CD14-positive monocyte (primary cell): ENCODE measurements at regions not wholly inside any gene's neighbourhood (a gene's known extent, or its start where the extent isn't known, plus 50 kb on each side); places are given as distances from the start of the nearest gene placed in this dataset.

Experiments used
- DNase-seq, 3 donors: peaks; one replicate each; pipeline ENCODE4 v3.0.0-alpha.2; 2011 to 2022
- H2AFZ ChIP-seq: 2 replicates; pipeline ENCODE4 v1.6.0; 2012; ENCODE audit warnings: mild to moderate bottlenecking, low read depth, low read length, inconsistent platforms; ENCODE audit not compliant: insufficient read depth, poor library complexity, severe bottlenecking
- H3K27ac ChIP-seq, 2 donors: 1 replicate in 1 of 2; 2 replicates in 1 of 2; pipeline ENCODE4 v1.5.1; 2012 to 2013; ENCODE audit warnings: low read length in 2 of 2, control low read depth in 1 of 2, inconsistent platforms in 1 of 2, low read depth in 1 of 2, mild to moderate bottlenecking in 1 of 2
- H3K27me3 ChIP-seq, 2 donors: one replicate each; pipeline versions ENCODE4 v1.6.0 to v1.6.1; 2011 to 2013; ENCODE audit warnings: low read length in 2 of 2; ENCODE audit not compliant: control insufficient read depth in 2 of 2, insufficient read depth in 2 of 2
- H3K36me3 ChIP-seq, 2 donors: replicated peaks in 1 of 2; 1 replicate in 1 of 2; 2 replicates in 1 of 2; pipeline versions ENCODE4 v1.5.1 to v1.6.1; 2012 to 2013; ENCODE audit warnings: low read length in 2 of 2, control low read depth in 1 of 2, inconsistent platforms in 1 of 2, mild to moderate bottlenecking in 1 of 2; ENCODE audit not compliant: insufficient read depth in 2 of 2, control insufficient read depth in 1 of 2
- H3K4me1 ChIP-seq, 2 donors: 1 replicate in 1 of 2; 2 replicates in 1 of 2; pipeline versions ENCODE4 v1.5.1 to v1.6.1; 2012 to 2013; ENCODE audit warnings: low read length in 2 of 2, control low read depth in 1 of 2, inconsistent platforms in 1 of 2, mild to moderate bottlenecking in 1 of 2, moderate library complexity in 1 of 2; ENCODE audit not compliant: insufficient read depth in 2 of 2, control insufficient read depth in 1 of 2
- H3K4me2 ChIP-seq: replicated peaks from 2 replicates; pipeline ENCODE3; 2012; ENCODE audit warnings: low read length, moderate library complexity, mild to moderate bottlenecking; ENCODE audit not compliant: poor library complexity, severe bottlenecking; ENCODE audit errors: extremely low read depth
- H3K4me3 ChIP-seq, 3 experiments: fragments of 200-600 bp in 1 of 3; sonication (generic) in 1 of 3; replicated peaks in 1 of 3; 1 replicate in 2 of 3; 2 replicates in 1 of 3; pipeline ENCODE4 v1.5.1; 2011 to 2013; ENCODE audit warnings: low read length in 3 of 3, mild to moderate bottlenecking in 3 of 3, control low read depth in 2 of 3, low read depth in 2 of 3, inconsistent platforms in 1 of 3, moderate library complexity in 1 of 3
- H3K79me2 ChIP-seq: 2 replicates; pipeline ENCODE4 v1.6.0; 2012; ENCODE audit warnings: mild to moderate bottlenecking, control low read depth, inconsistent platforms, low read length, moderate library complexity; ENCODE audit not compliant: insufficient read depth
- H3K9ac ChIP-seq: 2 replicates; pipeline ENCODE4 v1.6.0; 2017; ENCODE audit warnings: low read length, mild to moderate bottlenecking; ENCODE audit not compliant: insufficient read depth, poor library complexity, severe bottlenecking
- H3K9me3 ChIP-seq, 2 donors: replicated peaks in 1 of 2; 1 replicate in 1 of 2; 2 replicates in 1 of 2; pipeline versions ENCODE4 v1.5.1 to v1.6.1; 2012 to 2013; ENCODE audit warnings: low read length in 2 of 2, control low read depth in 1 of 2; ENCODE audit not compliant: control insufficient read depth in 1 of 2, insufficient read depth in 1 of 2
- H4K20me1 ChIP-seq: 2 replicates; pipeline ENCODE4 v1.6.0; 2012; ENCODE audit warnings: mild to moderate bottlenecking, low read length, control low read depth, moderate library complexity; ENCODE audit not compliant: insufficient read depth
- H3K27ac Mint-ChIP-seq, 7 donors: one replicate each; pipeline ENCODE4 v1.8.0; 2020; ENCODE audit warnings: mild to moderate bottlenecking in 7 of 7, mixed read lengths in 7 of 7, moderate library complexity in 6 of 7, inconsistent platforms in 2 of 7
- H3K27me3 Mint-ChIP-seq, 3 donors: one replicate each; pipeline ENCODE4 v1.8.0; 2021 to 2022; ENCODE audit warnings: low read depth in 3 of 3, mild to moderate bottlenecking in 3 of 3, mixed read lengths in 3 of 3, moderate library complexity in 3 of 3, inconsistent platforms in 1 of 3
- H3K36me3 Mint-ChIP-seq, 2 donors: one replicate each; pipeline ENCODE4 v1.8.0; 2020; ENCODE audit warnings: mixed read lengths in 2 of 2, inconsistent platforms in 1 of 2, mild to moderate bottlenecking in 1 of 2
- H3K4me1 Mint-ChIP-seq: one replicate; pipeline ENCODE4 v1.8.0; 2020; ENCODE audit warnings: mild to moderate bottlenecking, mixed read lengths
- H3K4me3 Mint-ChIP-seq, 2 donors: one replicate each; pipeline ENCODE4 v1.8.0; 2020; ENCODE audit warnings: mild to moderate bottlenecking in 2 of 2, mixed read lengths in 2 of 2, moderate library complexity in 1 of 2
- H3K9me3 Mint-ChIP-seq, 7 donors: one replicate each; pipeline ENCODE4 v1.8.0; 2020 to 2022; ENCODE audit warnings: mixed read lengths in 7 of 7, mild to moderate bottlenecking in 6 of 7, moderate library complexity in 6 of 7, inconsistent platforms in 2 of 7
- whole genome bisulfite sequencing: methylation state at CpG from one replicate; pipeline ENCODE4 v1.1.5; 2013; ENCODE audit warnings: missing lambda C conversion rate; ENCODE audit not compliant: insufficient coverage; 5-methylcytosine and 5-hydroxymethylcytosine counted together
- intact Hi-C, 2 donors: fragments of 100-400 bp; cut with micrococcal nuclease; formaldehyde crosslinking; loops; one replicate each; pipeline versions ENCODE4 v1.15.0 to v1.15.1; 2023
- TF ChIP-seq, protein P1 (sequence below): fragments of 200-600 bp; IDR thresholded peaks from one replicate; pipeline ENCODE4 v1.8.0; 2022; ENCODE audit warnings: antibody characterized with exemption, mild to moderate bottlenecking

DNA sequence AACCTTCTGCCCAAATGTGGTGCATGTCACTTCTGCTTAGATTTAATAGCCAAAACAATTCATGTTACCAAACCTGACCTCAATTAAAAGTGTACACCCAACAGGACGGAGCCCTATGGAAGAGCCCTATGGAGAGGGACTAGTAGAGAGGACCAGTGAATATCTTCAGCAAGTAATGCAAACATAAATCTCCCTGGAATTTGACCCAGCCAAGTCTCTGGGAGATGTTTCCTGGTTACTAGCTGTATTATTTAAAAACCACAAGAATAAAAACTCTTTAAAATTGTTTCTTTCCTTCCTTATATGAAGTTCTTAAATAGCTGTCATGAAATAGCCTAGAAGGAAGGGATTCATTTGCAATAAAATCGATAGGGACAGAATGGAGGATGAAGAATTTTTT is 255.8 kb downstream of the CDH11 start:
- H3K4me1 ChIP-seq = no peaks in the 10 kb centered on the region
- no peaks in the 10 kb centered on the region for H4K20me1 ChIP-seq
- no peak overlapping the region for H2AFZ ChIP-seq
- no peaks in the 10 kb centered on the region for H3K27me3 ChIP-seq
- no peaks in the 10 kb centered on the region for H3K9me3 ChIP-seq
- no peaks in the 10 kb centered on the region for H3K27me3 Mint-ChIP-seq
- no peak overlapping the region for H3K4me3 ChIP-seq
- no peaks in the 10 kb centered on the region for H3K36me3 ChIP-seq
- peaks cover 0 to 10% (median 0%) of the 10 kb centered on the region in 7 donors for H3K9me3 Mint-ChIP-seq
- H3K4me2 ChIP-seq = no peak overlapping the region
- no peak overlapping the region for H3K27ac ChIP-seq
- 100% methylated on average over 1 of the region's 2 CpGs for WGBS
- H3K36me3 Mint-ChIP-seq = no peaks in the 10 kb centered on the region
- no peaks in the 10 kb centered on the region for H3K4me1 Mint-ChIP-seq
- H3K4me3 Mint-ChIP-seq = no peak overlapping the region
- intact Hi-C loops = no loop called here
- no peak overlapping the region for H3K27ac Mint-ChIP-seq
- H3K9ac ChIP-seq = no peak overlapping the region
- no peaks in the 10 kb centered on the region for H3K79me2 ChIP-seq
- TF ChIP-seq, protein P1, sequence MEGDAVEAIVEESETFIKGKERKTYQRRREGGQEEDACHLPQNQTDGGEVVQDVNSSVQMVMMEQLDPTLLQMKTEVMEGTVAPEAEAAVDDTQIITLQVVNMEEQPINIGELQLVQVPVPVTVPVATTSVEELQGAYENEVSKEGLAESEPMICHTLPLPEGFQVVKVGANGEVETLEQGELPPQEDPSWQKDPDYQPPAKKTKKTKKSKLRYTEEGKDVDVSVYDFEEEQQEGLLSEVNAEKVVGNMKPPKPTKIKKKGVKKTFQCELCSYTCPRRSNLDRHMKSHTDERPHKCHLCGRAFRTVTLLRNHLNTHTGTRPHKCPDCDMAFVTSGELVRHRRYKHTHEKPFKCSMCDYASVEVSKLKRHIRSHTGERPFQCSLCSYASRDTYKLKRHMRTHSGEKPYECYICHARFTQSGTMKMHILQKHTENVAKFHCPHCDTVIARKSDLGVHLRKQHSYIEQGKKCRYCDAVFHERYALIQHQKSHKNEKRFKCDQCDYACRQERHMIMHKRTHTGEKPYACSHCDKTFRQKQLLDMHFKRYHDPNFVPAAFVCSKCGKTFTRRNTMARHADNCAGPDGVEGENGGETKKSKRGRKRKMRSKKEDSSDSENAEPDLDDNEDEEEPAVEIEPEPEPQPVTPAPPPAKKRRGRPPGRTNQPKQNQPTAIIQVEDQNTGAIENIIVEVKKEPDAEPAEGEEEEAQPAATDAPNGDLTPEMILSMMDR = no peak
- DNase-seq = no peak

DNA sequence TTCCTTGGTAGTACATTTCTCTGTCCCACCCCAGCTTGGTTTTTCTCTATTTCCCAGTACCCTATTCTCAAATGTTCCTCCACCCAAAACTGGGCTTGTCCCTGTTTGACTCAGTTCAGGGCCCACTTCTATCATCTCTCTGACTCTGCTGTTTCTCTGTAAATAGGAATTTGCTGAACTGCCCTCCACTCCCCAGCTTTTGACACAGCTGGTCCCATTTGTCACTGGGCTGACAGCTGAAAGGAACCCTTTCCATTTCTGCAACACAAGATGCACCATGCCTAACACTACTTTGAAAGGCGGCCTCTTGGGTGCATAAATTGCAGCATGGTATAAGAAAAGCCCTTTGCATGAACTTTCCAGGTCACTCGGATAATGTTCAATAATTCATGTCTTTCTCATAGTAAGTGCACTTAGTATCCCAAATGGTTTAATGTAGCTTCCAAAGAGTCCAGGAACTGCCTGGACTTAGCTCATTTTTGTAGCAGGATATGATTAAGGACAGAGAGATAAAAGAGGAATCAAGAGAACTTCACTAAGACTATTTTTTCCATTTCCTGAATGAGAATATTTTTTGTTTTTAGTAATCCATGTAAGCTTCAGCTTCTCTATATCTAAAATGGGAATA is 256.7 kb downstream of the CDH11 start:
- Histone ChIP-seq H3K9me3 (no peaks in the 10 kb centered on the region), H4K20me1 (no peaks in the 10 kb centered on the region), H3K27me3 (no peaks in the 10 kb centered on the region), H3K79me2 (no peaks in the 10 kb centered on the region), H2AFZ (no peak overlapping the region), H3K4me3 (no peak overlapping the region), H3K9ac (no peak overlapping the region), H3K4me1 (no peaks in the 10 kb centered on the region), H3K4me2 (no peak overlapping the region), H3K27ac (no peak overlapping the region), H3K36me3 (no peaks in the 10 kb centered on the region)
- Mint-ChIP-seq H3K27me3 (no peaks in the 10 kb centered on the region), H3K4me3 (no peak overlapping the region), H3K27ac (no peak overlapping the region), H3K36me3 (no peaks in the 10 kb centered on the region), H3K4me1 (no peaks in the 10 kb centered on the region), H3K9me3 (peaks cover 0 to 10% (median 0%) of the 10 kb centered on the region in 7 donors)
- intact Hi-C loops = no loop called here
- TF ChIP-seq, protein P1 = no peak
- no peak for DNase-seq
- no CpG with 5 or more reads among the region's 2 CpGs for WGBS
